Heart left ventricle (tissue), 16 donors: ENCODE measurements at regions not wholly inside any gene's neighbourhood (a gene's known extent, or its start where the extent isn't known, plus 50 kb on each side); places are given as distances from the start of the nearest gene placed in this dataset.
"Not testable (repeated sequence)": the region's sequence is repeated elsewhere in the genome, so short reads cannot be mapped to it uniquely, and the experiment has no call there.

Experiments
- ATAC-seq, 4 donors: fragments of 200-7000 bp; cut with Tn5 transposase; one replicate each; pipeline ENCODE4 v1.9.1; 2020 to 2022; ENCODE audit warnings: moderate library complexity in 4 of 4, mild to moderate bottlenecking in 3 of 4, moderate number of reproducible peaks in 1 of 4
- DNase-seq, 5 donors: peaks; one replicate each; pipeline ENCODE4 v3.0.0-alpha.2; 2020
- H3K27ac ChIP-seq, 12 donors: fragments of 200-600 bp; sonication (generic) in 4 of 12; one replicate each; pipeline versions ENCODE4 v1.5.0 to v1.8.0; 2016 to 2022; ENCODE audit warnings: mild to moderate bottlenecking in 2 of 12
- H3K27me3 ChIP-seq, 9 donors: fragments of 200-600 bp; sonication (generic) in 2 of 9; one replicate each; pipeline versions ENCODE4 v1.5.1 to v1.8.0; 2016 to 2022; ENCODE audit warnings: mild to moderate bottlenecking in 3 of 9
- H3K36me3 ChIP-seq, 9 donors: fragments of 200-600 bp; sonication (generic) in 2 of 9; one replicate each; pipeline versions ENCODE4 v1.5.0 to v1.8.0; 2018 to 2022; ENCODE audit warnings: mild to moderate bottlenecking in 2 of 9
- H3K4me1 ChIP-seq, 12 donors: fragments of 200-600 bp; sonication (generic) in 4 of 12; one replicate each; pipeline versions ENCODE4 v1.5.0 to v1.8.0; 2016 to 2022; ENCODE audit warnings: mild to moderate bottlenecking in 3 of 12
- H3K4me3 ChIP-seq, 12 donors: fragments of 200-600 bp; sonication (generic) in 4 of 12; one replicate each; pipeline versions ENCODE4 v1.5.0 to v1.8.0; 2017 to 2022; ENCODE audit warnings: mild to moderate bottlenecking in 9 of 12, moderate library complexity in 4 of 12
- H3K9me3 ChIP-seq, 12 donors: fragments of 200-600 bp; sonication (generic) in 4 of 12; one replicate each; pipeline versions ENCODE4 v1.5.0 to v1.8.0; 2016 to 2022; ENCODE audit warnings: mild to moderate bottlenecking in 1 of 12
- CTCF ChIP-seq, 12 donors: fragments of 200-600 bp; sonication (generic) in 4 of 12; IDR thresholded peaks; one replicate each; pipeline versions ENCODE4 v1.5.0 to v1.8.0; 2018 to 2022; ENCODE audit warnings: antibody characterized with exemption in 12 of 12, mild to moderate bottlenecking in 5 of 12
- POLR2A ChIP-seq, 2 donors: fragments of 450-650 bp; IDR thresholded peaks; one replicate each; pipeline ENCODE4 v1.6.1; 2017; ENCODE audit warnings: antibody characterized with exemption in 2 of 2, mild to moderate bottlenecking in 2 of 2, moderate library complexity in 2 of 2
- WGBS, 4 donors: extraction: QIAGEN DNeasy Blood & Tissue Kit in 2 of 4; methylation state at CpG; one replicate each; pipeline versions ENCODE4 v1.1.5 to v1.1.7; 2013 to 2018; 5-methylcytosine and 5-hydroxymethylcytosine counted together
- intact Hi-C, 10 donors: fragments of 100-400 bp; cut with DNase I; formaldehyde crosslinking; loops; one replicate each; pipeline versions ENCODE4 v1.11.1 to v1.14.2; 2022
- donor health status: ischemic (EF 13 %, LVEDD 7.1; RV severe dilation, severe dysfunction).
- donor health status: healthy with polysubstance abuse.
- donor health status: DM: no; HTN: yes; CAD: no.
- donor health status: DM: no; HTN: no; CAD: no.
- donor health status: ischemic (EF 25% LVEDD 6.9; RV normal size, moderate dysfunction).
- donor health status: ischemic (EF 25% LVEDD 5.7; RV mildly dilated, moderate dysfunction).
- donor health status: healthy.
- donor health status: DM: yes; HTN: yes; CAD: no.
- donor health status: ischemic (EF 35%, LVEDD 5.7; RV mildly dilated, moderate dysfunction).
- donor health status: nonischemic (EF 11% LVEDD 7.7; RV severe dilation, severe dysfunction).
- donor health status: DM: yes; HTN: yes; CAD: no.
- donor health status: PGD.
- donor health status: ischemic (EF 29% LVEDD 5.4; RV normal size, mild dysfunction).
- donor health status: nonischemic (EF 23%, LVEDD 6.1; RV moderate dilation, normal function).

DNA sequence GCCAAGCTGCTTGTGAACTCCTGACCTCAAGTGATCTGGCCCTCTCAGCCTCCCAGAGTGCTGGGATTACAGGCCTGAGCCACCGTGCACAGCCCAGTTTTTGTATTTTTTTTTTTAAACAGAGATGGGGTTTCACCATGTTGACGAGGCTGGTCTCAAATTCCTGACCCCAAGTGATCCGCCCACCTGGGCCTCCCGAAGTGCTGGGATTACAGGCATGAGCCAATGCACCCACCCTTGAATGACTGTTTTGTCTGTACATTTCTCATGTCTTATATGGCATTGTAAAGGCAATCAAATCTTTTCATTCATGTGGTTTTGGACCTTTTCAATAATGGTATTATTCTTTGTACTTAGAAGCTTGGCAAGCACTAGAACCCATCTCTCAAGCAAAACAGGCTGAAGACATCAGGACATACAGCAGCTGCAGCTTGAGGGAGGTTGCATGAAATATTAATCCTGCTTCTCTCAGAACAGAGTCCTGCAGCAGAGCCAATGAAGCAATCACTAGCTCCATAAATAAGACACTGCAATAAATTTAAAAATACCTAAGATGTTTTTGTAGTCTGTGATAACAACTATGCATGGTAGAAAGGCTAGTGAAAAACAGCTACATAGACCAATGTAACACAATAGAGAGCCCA, 209.9 kb downstream of the TUBA3C start:
- Histone ChIP-seq H3K4me3 (no peak overlapping the region), H3K4me1 (no peaks in the 10 kb centered on the region), H3K27ac (no peak overlapping the region), H3K36me3 (no peaks in the 10 kb centered on the region), H3K9me3 (no peaks in the 10 kb centered on the region), H3K27me3 (no peaks in the 10 kb centered on the region)
- WGBS, 4 donors = 57 to 70% (median 63%) methylated on average over 4 of the region's 4 CpGs
- ATAC-seq (no peak), DNase-seq (no peak)
- TF ChIP-seq POLR2A (IDR thresholded peaks at IDR 0.05) = no peak
- no peak for TF ChIP-seq CTCF (IDR thresholded peaks at IDR 0.05)
- intact Hi-C loops = no loop called here

DNA sequence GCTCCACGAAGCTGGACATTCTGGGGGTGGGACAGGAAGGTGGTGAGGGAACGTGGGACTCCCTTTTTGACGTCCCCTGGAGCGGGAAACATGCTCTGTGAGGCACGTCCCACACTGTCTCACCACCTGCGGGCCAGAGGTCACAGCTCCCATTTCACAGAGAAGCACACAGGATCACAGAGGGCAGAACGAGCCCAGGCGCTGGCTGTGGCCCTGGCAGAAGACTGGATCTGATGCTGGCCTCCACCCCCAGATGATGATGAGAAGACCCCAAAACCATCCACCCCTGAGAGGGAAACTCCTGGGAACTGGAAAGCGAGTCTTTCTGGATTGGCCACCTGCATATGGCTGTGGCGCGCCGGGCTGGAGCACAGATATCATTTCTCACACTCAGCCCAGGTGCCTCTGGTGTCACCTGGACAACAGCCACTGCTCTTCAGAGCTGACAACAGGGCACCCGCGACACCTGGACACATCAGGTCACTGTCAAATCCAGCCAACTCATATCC, 216.2 kb downstream of the TUBA3C start:
- Histone ChIP-seq H3K27me3 (no peaks in the 10 kb centered on the region), H3K27ac (no peak overlapping the region), H3K9me3 (peaks cover 0 to 5% (median 0%) of the 10 kb centered on the region in 12 donors), H3K4me1 (no peaks in the 10 kb centered on the region), H3K4me3 (no peak overlapping the region), H3K36me3 (no peaks in the 10 kb centered on the region)
- DNase-seq (no peak), ATAC-seq (no peak)
- WGBS, 4 donors = 71 to 85% (median 77%) methylated on average over 10 to 14 of the region's 14 CpGs
- TF ChIP-seq POLR2A (IDR thresholded peaks at IDR 0.05) (no peak), CTCF (IDR thresholded peaks at IDR 0.05) (no peak)
- intact Hi-C loops = no loop called here

DNA sequence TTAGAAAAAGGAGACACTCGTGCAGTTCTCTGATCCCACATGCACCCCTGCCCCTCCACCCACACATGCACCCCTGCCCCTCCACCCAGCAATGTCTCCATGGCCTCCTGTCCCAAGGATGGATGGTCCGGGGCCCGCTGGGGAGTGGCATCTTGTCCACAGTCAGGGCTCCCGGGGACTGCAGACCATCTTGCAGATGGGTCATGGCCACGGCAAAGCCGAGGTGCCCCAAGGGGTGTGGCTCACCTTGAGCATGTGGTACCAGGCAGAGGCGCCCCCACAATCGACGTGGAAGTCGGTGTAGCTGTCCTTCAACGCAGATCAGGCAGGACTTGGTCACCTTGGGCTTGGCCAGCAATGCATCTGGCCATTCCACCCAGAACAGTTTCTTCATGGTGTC, 216.7 kb downstream of the TUBA3C start:
- DNase-seq = peak in 1 of 5 donors; percentile 45
- Histone ChIP-seq H3K4me3 (no peak overlapping the region), H3K27ac (no peak overlapping the region), H3K27me3 (no peaks in the 10 kb centered on the region), H3K4me1 (no peaks in the 10 kb centered on the region), H3K36me3 (no peaks in the 10 kb centered on the region), H3K9me3 (peaks cover 0 to 5% (median 0%) of the 10 kb centered on the region in 12 donors)
- 71 to 87% (median 75%) methylated on average over 10 to 11 of the region's 11 CpGs for WGBS, 4 donors
- TF ChIP-seq POLR2A (IDR thresholded peaks at IDR 0.05) (no peak), CTCF (IDR thresholded peaks at IDR 0.05) (no peak)
- no peak for ATAC-seq
- intact Hi-C loops = no loop called here

- 56 to 66% (median 61%) methylated on average over 10 of the region's 10 CpGs for WGBS, 4 donors
- H3K9me3 ChIP-seq, ATAC-seq, H3K27me3 ChIP-seq, H3K36me3 ChIP-seq, H3K27ac ChIP-seq, H3K4me3 ChIP-seq, intact Hi-C loops, H3K4me1 ChIP-seq, DNase-seq: not testable (repeated sequence)
Measured at GRCh38 chr13:18963684-18964083, 217.9 kb downstream of the TUBA3C start.
